ENCODE measurements at regions not wholly inside any gene's neighbourhood (a gene's known extent, or its start where the extent isn't known, plus 50 kb on each side); places are given as distances from the start of the nearest gene placed in this dataset.

GRCh38 chr6:138692058-138692977, 81.3 kb upstream of the CCDC28A start:
- peak; percentile 34 to 53 for DNase-seq (ENCODE audit: low read depth in 2 of 2)

DNA sequence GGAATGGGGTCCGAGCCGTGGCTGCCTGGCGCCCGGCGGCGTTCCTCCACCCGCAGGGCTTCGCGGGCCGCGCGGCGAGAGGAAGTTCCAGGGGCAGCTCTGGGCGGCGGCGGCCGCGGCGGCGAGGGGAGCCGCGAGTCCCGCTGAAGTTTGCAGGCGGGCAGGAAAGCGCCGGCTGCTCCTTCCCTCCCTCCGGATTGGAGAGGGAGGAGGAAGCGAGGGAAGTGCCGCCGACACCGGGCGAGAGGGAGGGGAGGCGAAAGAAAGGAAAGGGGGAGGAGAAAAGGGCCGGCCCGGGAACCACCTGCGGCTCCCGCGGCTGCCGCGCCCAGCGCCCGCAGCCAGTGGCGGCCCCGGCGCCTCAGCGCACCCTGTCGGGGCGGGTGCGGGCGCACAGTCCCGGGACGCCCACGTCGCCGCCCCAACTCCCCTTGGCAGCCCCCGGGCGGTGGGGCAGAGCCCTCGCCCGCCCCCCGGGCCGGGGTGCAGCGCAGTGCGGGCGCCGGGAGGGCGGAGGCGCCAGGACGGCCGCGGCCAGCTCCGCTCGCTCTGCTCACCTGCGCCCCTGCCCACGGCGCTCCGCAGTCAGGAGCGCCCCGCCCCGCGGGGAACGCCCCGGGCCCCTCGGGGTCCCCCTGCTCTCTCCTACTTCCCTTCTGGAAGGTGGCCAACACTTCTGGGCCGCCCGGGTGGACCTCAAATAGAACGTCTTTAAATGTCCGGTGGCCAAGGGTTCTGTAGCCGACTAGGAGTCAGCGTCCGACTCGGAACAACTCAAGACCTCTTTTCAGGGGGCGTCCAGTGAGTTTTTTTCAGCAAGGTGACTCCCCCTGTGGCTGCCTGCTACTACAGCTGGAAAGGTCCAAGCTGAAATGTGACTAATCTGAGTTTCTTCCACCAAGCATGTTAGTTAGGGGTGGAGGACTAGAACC, 80.3 kb upstream of the CCDC28A start:
- DNase-seq (ENCODE audit: low read depth in 2 of 2): peak in 1 of 2 donors; percentile 6

- DNase-seq (ENCODE audit: low read depth in 2 of 2): no peak
Measured at GRCh38 chr6:138695193-138695592, 78.4 kb upstream of the CCDC28A start.

GRCh38 chr6:138714493-138714892, 59.1 kb upstream of the CCDC28A start:
- DNase-seq (ENCODE audit: low read depth in 2 of 2): no peak

GRCh38 chr6:138716013-138716412, 57.6 kb upstream of the CCDC28A start:
- no peak for DNase-seq (ENCODE audit: low read depth in 2 of 2)

DNA sequence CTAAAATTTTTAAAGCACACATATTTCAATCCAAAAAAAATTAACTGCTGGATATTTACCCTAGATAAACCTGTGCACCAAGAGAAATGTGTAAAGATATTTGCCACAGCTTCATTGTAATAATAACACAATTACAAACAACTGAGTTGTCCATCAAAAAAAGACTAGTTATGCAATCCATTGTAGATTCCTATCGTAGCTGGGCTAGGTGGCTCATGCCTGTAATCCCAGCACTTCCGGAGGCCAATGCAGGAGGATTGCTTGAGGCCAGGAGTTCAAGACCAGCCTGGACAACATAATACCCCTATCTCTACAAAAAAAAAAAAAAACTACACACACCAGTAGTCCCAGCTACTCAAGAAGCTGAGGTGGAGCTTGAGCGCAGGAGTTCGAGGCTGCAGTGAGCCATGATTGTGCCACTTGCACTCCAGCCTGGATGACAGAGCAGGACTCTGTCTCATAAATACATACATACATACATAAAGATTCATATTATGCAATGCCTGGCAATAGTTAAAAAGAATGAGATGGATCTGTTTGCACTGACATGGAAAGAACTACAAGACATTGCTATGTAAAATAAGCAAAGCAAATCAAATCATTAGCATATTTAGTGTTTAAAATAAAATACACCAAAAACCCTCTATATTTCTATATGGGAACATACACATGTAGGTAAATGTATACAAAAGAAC, 56.5 kb upstream of the CCDC28A start:
- no peak for DNase-seq (ENCODE audit: low read depth in 2 of 2)

DNA sequence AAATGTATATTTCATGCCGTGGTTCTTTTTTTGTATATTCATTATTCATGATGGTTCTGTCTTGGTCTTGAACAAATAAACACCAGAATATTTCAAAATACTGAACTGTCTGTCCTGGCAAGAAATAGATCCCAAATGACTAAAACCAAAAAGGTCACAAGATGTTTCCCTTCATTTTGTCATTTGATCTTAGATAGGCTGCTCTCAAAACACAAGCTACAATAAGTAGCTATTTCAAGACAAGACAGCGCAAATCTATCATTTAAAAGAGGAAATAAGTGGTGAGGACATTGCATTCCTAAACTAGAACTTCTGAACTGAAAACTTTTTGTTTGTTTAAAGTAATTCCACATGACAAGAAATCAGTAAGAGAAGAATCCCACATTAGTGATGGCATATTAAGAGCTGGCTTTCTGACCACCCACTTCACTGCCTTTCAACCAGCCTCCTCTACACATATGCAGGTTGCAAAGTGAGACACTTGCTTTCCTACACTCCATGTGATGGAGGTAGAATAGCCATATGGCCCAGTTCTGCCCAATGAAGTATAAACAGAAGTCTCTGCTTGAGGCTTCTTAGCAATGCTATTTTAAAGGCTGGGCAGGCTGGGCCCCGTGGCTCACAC, 54.4 kb upstream of the CCDC28A start:
- no peak for DNase-seq (ENCODE audit: low read depth in 2 of 2)

DNA sequence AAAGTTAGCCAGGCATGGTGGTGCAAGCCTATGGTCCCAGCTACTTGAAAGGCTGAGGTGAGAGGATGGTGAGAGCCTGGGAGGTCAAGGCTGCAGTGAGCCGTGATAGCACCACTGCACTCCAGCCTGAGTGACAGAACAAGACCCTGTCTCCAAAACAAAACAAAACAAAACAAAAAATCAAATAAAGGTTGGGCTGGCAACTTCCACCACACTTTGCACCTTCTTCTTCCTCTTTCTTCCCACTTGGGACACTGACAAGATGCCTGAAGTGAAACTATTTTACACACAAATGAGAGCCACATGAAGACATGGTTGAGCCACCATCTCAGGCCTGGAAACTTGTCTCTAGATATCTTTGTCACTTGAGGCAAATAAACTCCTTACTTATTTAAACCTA, 53.8 kb upstream of the CCDC28A start:
- DNase-seq (ENCODE audit: low read depth in 2 of 2): no peak

DNA sequence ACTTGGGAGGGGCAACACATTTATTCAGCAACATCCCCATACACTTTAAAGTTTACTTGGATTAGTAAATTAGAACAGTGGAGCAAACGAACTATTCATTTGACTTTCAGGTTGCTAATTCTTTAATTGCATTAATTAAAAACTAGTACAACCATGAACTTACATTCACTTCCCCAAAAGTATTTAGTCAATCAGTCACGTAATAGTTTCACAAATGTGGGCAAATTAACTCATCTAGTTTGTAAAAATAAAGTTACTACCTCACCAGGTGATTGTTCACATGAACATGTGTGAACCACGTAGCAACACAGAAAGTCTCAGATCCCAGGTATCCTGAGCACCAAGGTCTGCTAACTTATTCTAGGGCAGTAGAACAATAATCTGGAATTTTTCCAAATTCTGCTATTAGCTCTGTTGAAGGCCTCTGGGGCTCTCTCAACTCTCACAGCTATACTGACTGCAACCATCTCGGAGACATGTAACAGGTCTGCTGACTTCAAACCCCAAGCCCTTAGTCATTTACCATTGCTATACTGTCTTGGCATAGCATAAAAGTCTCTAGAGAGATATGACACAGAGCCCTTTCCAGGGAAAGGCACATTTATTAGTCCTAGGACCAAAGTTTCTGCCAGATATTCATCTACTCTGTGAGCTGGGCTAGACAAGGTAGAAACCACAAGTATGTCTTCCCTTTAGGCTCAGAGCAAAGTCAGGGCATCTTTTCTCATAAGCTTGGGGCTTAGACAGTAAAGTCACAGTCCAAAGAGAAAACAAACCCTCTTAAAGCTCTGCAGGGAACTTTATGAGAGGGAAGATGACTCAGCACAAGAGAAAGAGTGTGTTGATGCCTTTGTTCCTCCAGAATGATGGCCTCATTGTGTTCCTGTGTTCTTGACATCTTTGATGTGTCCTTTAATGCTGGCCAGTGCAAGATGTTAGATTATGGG, 50.9 kb upstream of the CCDC28A start:
- no peak for DNase-seq (ENCODE audit: low read depth in 2 of 2)

Data from stimulated activated CD4-positive, alpha-beta T cell treated with anti-CD3 and anti-CD28 coated beads, Interleukin-1b, Interleukin-23, amount 100 ng/mL, for 4 hours (primary cell).